ENCODE measurements at regions not wholly inside any gene's neighbourhood (a gene's known extent, or its start where the extent isn't known, plus 50 kb on each side); places are given as distances from the start of the nearest gene placed in this dataset.
"Not testable (repeated sequence)": the region's sequence is repeated elsewhere in the genome, so short reads cannot be mapped to it uniquely, and the experiment has no call there.

DNA sequence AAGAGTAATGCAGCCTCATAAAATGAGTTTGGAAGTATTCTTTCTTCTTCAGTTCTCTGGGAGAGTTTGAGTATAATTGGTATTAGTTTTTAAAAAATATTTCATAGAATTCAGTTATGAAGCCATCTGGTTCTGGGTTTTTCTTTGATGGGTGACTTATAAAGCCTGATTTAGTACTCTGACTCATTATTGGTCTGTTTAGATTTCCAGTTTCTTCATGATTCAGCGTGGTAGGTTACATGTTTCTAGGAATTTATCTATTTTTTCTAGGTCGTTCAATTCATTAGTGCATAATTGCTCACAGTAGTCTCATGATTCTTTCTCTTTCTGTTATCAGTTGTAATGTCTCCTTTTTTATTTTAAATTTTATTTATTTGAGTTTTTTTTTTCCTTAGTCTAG, 111.2 kb downstream of the CEP44 start:
- no peak overlapping the region for H3K27ac Mint-ChIP-seq
- intact Hi-C loops (cut with micrococcal nuclease): no loop called here
- DNase-seq (ENCODE audit: low spot score): no peak
- no peaks in the 10 kb centered on the region for H3K9me3 Mint-ChIP-seq
- peaks cover 1% of the 10 kb centered on the region for H3K36me3 Mint-ChIP-seq (ENCODE audit: low read depth)
- no peaks in the 10 kb centered on the region for H3K4me1 Mint-ChIP-seq (ENCODE audit: low read depth)
- H3K4me3 Mint-ChIP-seq: no peak overlapping the region
- H3K27me3 Mint-ChIP-seq (ENCODE audit: insufficient read depth): peaks cover 4% of the 10 kb centered on the region

DNA sequence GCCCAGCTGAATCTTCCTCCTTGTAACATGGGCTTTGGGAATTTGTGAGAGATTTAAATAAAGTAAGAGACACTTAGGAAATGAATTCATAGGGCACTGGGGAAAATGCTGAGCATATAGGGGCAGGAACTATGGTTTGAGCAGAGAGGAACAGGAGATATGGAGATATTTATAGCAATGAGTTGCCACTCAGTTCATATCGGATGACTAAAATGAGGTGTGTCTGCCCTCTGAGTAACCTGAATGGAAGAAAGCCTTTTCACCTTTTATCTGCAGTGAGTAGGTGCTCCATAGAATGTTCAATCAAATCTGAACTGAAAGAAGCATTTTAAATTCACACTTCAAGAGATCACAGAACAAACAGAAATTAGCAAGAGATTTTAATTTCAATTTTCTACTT, 105.7 kb downstream of the CEP44 start:
- no peak overlapping the region for H3K27ac Mint-ChIP-seq
- no peaks in the 10 kb centered on the region for H3K9me3 Mint-ChIP-seq
- H3K4me1 Mint-ChIP-seq (ENCODE audit: low read depth): no peaks in the 10 kb centered on the region
- peaks cover 4% of the 10 kb centered on the region for H3K27me3 Mint-ChIP-seq (ENCODE audit: insufficient read depth)
- intact Hi-C loops (cut with micrococcal nuclease): no loop called here
- no peak for DNase-seq (ENCODE audit: low spot score)
- H3K36me3 Mint-ChIP-seq (ENCODE audit: low read depth): no peaks in the 10 kb centered on the region
- H3K4me3 Mint-ChIP-seq: no peak overlapping the region

DNA sequence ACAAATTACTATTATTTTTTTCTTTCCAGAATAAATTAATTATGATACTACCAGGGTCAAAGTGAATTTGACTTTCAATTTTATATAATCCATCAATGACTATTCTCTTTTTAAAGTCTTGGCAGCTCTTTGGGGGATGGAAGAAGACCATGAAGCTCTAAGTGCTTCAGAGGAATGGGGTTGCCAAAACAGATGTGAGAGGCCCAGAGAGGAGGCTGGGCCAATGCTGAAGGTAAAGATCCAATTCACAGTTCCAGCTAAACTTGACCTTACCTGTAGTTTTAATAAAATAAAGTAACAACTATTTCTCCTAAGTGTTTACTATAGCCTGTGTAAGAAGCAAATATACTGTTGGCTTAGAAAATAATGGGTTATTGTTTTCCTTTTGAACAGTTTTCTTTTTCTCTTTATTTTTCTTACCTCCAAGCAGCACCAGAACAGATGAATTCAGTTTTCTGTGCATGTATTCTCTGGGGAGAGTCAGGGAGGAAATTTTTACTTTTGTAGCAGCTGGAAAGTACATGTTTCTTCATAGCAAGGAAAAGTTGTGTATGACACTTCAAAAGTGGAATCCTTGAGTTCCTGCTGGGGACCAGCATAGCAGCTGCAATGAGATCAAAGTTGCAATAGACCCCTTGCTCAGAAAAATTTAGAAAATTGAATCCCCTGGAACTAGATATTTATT, 104.9 kb downstream of the CEP44 start:
- Mint-ChIP-seq H3K36me3 (ENCODE audit: low read depth) (no peaks in the 10 kb centered on the region), H3K9me3 (no peaks in the 10 kb centered on the region), H3K4me3 (no peak overlapping the region), H3K4me1 (ENCODE audit: low read depth) (no peaks in the 10 kb centered on the region), H3K27ac (no peak overlapping the region), H3K27me3 (ENCODE audit: insufficient read depth) (peaks cover 4% of the 10 kb centered on the region)
- DNase-seq (ENCODE audit: low spot score): no peak
- intact Hi-C loops (cut with micrococcal nuclease): no loop called here

DNA sequence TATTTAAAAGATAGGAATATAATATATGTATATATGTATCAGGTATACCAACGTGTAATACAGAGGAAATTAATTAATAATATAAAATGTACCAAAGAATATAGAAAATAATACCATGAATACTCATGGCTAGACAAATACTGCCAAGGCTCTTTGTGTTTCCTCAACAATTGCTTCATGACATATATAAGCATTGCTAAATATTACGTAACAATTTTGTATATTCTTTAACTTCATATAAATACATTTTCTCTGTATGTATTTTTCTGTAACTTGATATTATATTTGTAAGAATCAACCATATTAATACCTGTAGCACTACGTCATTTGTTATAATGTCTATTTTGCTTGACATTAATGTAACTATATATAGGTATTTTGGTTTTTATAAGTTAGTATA, 104.0 kb downstream of the CEP44 start:
- H3K27me3 Mint-ChIP-seq (ENCODE audit: insufficient read depth): peaks cover 2% of the 10 kb centered on the region
- H3K27ac Mint-ChIP-seq: no peak overlapping the region
- H3K4me3 Mint-ChIP-seq: no peak overlapping the region
- H3K36me3 Mint-ChIP-seq (ENCODE audit: low read depth): no peaks in the 10 kb centered on the region
- no peaks in the 10 kb centered on the region for H3K4me1 Mint-ChIP-seq (ENCODE audit: low read depth)
- no peaks in the 10 kb centered on the region for H3K9me3 Mint-ChIP-seq
- DNase-seq (ENCODE audit: low spot score): no peak
- intact Hi-C loops (cut with micrococcal nuclease): no loop called here

DNA sequence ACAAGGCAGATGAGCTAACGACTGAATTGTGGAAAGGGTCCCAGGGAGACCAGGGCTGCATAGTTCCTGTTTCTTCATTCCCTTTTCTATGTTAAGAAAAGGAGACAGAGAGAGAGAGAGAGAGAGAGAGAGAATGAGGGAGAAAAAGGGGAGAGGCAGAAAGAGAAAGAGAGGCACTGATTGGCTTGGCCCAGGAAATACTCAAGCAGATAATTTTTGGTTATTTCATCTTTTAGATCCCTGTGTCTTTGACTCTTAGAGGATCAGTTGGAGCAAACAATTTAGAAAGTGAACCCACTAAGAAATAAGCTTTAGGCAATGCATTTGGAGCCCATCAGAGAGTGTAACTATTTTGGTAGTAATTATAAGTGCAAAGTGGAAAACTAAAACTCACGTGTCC, 103.4 kb downstream of the CEP44 start:
- DNase-seq (ENCODE audit: low spot score): no peak
- Mint-ChIP-seq H3K27me3 (ENCODE audit: insufficient read depth) (peaks cover 2% of the 10 kb centered on the region), H3K36me3 (ENCODE audit: low read depth) (no peaks in the 10 kb centered on the region), H3K4me3 (no peak overlapping the region), H3K9me3 (no peaks in the 10 kb centered on the region), H3K27ac (no peak overlapping the region), H3K4me1 (ENCODE audit: low read depth) (no peaks in the 10 kb centered on the region)
- intact Hi-C loops (cut with micrococcal nuclease): no loop called here

DNA sequence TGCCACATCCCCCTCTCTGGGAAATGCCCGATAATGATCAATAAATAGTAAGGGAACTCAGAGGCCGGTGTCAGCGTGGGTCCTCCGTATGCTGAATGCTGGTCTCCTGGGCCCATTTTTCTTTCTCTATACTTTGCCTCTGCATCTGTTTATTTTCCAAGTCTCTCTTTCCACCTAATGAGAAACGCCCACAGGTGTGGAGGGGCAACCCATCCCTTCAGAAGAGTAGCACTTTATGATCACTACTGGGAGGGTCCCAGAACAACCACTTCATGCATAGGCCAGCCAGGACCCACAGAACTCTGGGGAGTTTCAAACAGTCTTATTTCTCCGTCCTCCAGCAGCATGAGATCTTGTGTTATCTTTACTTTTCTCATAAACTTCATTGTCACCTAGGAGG, 100.1 kb downstream of the CEP44 start:
- intact Hi-C loops (cut with micrococcal nuclease): no loop called here
- H3K27me3 Mint-ChIP-seq (ENCODE audit: insufficient read depth): peaks cover 6% of the 10 kb centered on the region
- no peaks in the 10 kb centered on the region for H3K9me3 Mint-ChIP-seq

DNA sequence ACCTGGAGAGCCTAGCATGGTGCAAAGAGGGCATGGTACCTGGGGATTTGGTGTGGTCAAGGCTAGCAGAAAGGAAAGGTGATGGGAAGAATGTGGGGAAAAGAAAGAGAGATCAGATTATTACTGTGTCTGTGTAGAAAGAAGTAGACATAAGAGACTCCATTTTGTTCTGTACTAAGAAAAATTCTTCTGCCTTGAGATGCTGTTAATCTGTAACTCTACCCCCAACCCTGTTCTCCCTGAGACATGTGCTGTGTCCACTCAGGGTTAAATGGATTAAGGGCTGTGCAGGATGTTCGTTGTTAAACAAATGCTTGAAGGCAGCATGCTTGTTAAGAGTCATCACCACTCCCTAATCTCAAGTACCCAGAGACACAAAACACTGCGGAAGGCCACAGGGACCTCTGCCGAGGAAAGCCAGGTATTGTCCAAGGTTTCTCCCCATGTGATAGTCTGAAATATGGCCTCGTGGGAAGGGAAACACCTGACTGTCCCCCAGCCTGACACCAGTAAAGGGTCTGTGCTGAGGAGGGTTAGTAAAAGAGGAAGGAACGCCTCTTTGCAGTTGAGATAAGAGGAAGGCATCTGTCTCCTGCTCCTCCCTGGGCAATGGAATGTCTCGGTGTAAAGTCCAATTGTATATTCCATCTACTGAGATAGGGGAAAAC, 99.4 kb downstream of the CEP44 start:
- H3K4me3 Mint-ChIP-seq; H3K9me3 Mint-ChIP-seq; H3K4me1 Mint-ChIP-seq (ENCODE audit: low read depth); H3K27ac Mint-ChIP-seq; DNase-seq (ENCODE audit: low spot score); intact Hi-C loops (cut with micrococcal nuclease); H3K36me3 Mint-ChIP-seq (ENCODE audit: low read depth); H3K27me3 Mint-ChIP-seq (ENCODE audit: insufficient read depth): not testable (repeated sequence)

More for the DNA sequence above, 100.1 kb downstream of the CEP44 start:
- no peaks in the 10 kb centered on the region for H3K36me3 Mint-ChIP-seq (ENCODE audit: low read depth)
- no peaks in the 10 kb centered on the region for H3K4me1 Mint-ChIP-seq (ENCODE audit: low read depth)
- no peak for DNase-seq (ENCODE audit: low spot score)
- no peak overlapping the region for H3K4me3 Mint-ChIP-seq
- H3K27ac Mint-ChIP-seq: no peak overlapping the region
